GM20000 (cell line): ENCODE measurements at regions not wholly inside any gene's neighbourhood (a gene's known extent, or its start where the extent isn't known, plus 50 kb on each side); places are given as distances from the start of the nearest gene placed in this dataset.

Source experiments
- DNase-seq: peaks from one replicate; pipeline ENCODE4 v3.0.0; 2012; ENCODE audit warnings: low spot score
- TF ChIP-seq, protein P1 (sequence below): IDR thresholded peaks from 2 replicates; pipeline ENCODE4 v1.5.1; 2012; ENCODE audit warnings: mild to moderate bottlenecking, control low read depth; ENCODE audit errors: extremely low read depth, missing control alignments

DNA sequence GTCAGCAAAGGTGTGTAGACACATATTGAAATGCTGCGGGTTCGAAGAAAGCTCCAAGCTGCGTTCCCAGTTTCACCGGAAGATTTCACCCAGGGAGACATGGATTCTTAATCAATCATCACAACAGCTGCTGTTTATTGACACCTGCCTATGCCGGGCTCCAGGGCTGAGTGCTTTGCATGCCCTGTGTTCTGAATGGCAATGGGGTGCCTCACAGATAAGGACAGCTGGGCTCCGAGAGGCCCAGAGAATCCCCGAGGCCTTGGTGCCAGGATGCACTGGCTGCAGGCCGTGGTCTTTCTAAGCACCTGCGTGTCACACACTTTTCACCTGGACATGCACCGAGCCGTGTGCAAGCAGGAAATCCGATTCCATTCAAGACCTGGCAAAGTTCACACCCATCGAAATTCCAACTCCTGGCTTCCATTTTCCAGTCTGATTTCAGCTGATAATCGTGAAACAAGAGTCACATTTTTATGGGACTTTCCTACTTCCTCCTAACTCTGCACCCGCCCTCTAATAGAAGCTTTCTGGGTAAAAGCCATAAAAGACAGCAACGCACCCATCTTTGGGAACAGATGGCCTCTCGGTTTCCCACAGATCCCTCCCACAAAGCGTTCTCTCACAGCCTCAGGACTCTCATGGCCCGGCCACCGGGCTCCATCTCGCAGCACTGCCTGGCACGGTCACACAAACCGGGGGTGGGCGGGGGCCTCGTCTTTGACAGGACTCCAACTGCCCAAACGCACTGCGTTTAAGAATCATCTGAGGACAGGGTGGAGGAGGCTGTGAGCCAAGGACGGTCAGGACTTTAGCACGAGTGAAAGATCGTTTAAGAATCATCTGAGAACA is 245.6 kb upstream of the SALL3 start:
- DNase-seq = no peak

GRCh38 chr18:78734614-78734945 is 245.0 kb upstream of the SALL3 start:
- TF ChIP-seq, protein P1, sequence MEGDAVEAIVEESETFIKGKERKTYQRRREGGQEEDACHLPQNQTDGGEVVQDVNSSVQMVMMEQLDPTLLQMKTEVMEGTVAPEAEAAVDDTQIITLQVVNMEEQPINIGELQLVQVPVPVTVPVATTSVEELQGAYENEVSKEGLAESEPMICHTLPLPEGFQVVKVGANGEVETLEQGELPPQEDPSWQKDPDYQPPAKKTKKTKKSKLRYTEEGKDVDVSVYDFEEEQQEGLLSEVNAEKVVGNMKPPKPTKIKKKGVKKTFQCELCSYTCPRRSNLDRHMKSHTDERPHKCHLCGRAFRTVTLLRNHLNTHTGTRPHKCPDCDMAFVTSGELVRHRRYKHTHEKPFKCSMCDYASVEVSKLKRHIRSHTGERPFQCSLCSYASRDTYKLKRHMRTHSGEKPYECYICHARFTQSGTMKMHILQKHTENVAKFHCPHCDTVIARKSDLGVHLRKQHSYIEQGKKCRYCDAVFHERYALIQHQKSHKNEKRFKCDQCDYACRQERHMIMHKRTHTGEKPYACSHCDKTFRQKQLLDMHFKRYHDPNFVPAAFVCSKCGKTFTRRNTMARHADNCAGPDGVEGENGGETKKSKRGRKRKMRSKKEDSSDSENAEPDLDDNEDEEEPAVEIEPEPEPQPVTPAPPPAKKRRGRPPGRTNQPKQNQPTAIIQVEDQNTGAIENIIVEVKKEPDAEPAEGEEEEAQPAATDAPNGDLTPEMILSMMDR = no peak
- DNase-seq = no peak

More for the DNA sequence above, 245.6 kb upstream of the SALL3 start:
- TF ChIP-seq, protein P1 = no peak

- TF ChIP-seq, protein P1 = no peak
Measured at GRCh38 chr18:78735131-78736014, 244.2 kb upstream of the SALL3 start.

DNA sequence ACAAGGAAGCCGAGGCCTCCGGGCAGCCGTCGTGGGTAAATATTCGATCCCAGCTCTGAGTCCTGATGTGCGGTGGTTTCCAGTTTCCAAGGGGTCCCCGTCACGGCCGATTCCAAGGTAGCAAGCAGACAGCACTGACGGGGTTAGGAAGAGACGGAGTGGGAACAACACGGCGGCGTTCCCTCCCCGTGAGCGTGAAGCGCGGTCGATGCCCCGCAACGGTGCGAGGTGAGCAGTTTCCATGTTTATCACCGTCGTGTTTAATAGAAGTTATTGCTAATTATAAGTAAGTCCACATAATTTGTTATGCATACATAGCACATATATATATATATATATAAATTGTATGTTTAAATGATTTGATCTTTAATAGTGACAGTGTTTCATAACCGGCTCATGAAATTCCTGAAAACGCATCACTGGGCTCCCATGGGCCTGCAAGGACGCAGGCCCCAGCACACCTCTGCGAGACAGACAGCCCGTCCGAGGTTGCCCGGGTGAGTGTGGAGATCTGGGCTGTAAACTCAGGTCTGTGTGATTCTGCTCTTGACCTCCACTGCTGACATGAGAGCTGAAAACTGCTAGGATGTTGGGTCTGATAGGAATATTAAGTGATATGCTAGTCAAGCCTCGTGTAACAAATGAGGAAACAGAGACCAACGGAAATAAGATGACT is 243.5 kb upstream of the SALL3 start:
- DNase-seq = no peak
- TF ChIP-seq, protein P1 = no peak

More at GRCh38 chr18:78735131-78736014, 244.2 kb upstream of the SALL3 start:
- no peak for DNase-seq

DNA sequence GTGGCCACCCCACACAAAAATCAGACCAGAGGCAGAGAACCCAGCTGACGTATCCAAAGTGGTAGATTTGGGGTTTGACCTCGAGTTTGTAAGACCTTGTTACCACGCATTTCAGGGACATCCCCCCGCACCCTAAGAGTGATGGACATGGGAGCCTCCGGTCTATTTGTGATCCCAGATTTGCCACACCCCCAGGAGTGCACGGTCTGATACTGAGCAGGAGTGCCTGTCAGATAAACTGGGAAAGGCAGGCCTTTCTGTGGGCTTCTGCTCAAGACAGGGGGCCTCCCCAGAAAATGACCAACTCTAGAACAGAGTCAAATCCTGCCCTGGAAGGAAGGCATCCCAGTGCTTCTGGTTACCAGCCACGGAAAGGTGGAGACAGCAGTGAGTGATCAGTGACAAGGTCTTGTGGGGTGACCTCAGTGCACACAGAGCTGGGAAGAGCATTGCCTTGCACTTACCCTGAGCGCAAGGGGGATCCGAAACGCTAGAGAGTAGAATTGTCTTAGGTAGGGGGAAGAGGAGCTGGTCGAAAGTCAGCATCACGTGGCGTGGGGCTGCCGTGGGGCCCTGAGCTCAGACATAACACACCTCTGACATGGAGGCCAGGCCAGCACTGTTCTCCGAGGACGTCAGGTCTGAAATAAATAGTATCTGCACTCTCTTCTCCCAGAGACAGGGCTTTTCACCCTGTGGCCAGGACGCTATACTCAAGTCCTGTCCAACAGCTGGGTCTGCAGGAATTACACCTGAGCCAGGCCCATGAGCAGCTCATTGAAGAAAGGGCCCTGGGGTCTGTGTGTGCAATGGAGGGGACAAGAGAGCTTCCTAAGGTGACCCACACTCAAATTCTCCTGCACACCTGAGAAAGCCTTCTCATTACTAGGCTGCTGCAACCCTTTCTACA is 242.4 kb upstream of the SALL3 start:
- TF ChIP-seq, protein P1 = no peak
- DNase-seq = no peak

DNA sequence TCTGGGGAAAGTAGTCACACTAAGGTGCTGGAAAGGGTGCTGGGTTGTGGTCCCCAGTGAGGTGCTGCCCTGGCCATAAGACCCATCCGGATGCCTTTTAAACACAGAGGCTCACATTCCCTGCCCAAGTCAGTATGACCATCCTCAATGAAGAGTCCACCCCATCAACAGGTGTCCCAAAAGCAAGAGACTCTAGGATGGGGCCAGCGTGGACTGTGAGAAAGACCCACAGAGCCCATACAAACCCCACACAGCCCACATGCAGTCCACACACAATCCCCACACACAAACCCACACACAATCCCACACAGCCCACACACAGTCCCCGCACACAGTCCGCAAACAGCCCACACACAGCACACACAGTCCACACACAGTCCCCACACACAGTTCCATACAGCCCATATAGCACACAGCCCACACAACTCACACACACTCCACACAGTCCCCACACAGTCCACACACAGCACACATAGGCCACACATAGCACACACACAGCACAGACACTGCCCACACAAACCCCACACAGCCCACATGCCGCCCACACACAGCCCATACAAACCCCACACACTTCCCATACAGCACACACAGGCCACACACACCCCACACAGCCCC is 241.4 kb upstream of the SALL3 start:
- no peak for DNase-seq
- TF ChIP-seq, protein P1 = no peak
